ENCODE measurements at regions not wholly inside any gene's neighbourhood (a gene's known extent, or its start where the extent isn't known, plus 50 kb on each side); places are given as distances from the start of the nearest gene placed in this dataset.

DNA sequence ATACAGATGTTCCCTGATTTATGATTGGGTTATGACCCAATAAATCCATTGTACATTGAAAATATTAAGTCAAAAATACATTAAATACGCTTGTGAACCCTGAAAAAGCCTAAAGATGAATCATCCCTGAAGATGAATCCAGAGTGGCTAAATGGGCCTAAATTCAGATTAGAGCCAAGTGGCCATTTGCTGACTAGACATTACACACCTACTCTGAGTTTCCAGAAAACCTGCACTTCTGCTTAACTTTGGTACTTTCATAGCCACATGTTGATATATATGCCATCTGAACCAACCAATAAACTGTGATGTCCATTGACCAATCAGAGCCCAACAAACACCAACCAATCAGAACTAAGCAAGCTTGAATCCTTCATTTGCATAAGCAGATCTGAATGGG is 106.9 kb downstream of the WT1 start:
- in situ Hi-C loops (cut with MboI; ENCODE audit: low sequenced_read_pairs): loop anchor here (10.0 kb wide), 1 partner anchor 456 kb away; no protein-coding TSS in a partner anchor
- no peak for DNase-seq
- no peak overlapping the region for H3K18ac ChIP-seq (ENCODE audit: low read depth, low read length)
- no peak overlapping the region for H3K4me3 ChIP-seq (ENCODE audit: insufficient read depth, low read depth, low read length)
- no peaks in the 10 kb centered on the region for H3K36me3 ChIP-seq (ENCODE audit: control insufficient read depth, insufficient read depth, low read length)
- no peak overlapping the region for H4K5ac ChIP-seq (ENCODE audit: low read depth, low read length)
- no peak overlapping the region for H3K56ac ChIP-seq (ENCODE audit: extremely low read depth, insufficient read depth, low read length)
- no peaks in the 10 kb centered on the region for H3K9me1 ChIP-seq (ENCODE audit: insufficient read depth, low read length)
- H3K27ac ChIP-seq (ENCODE audit: insufficient read depth, low read length): no peak overlapping the region
- no peaks in the 10 kb centered on the region for H3K79me1 ChIP-seq (ENCODE audit: low read depth in 1 of 2, low read length in 2 of 2)
- no peak overlapping the region for H2BK20ac ChIP-seq (ENCODE audit: low read depth, low read length)
- H2BK15ac ChIP-seq (ENCODE audit: low read depth, low read length): no peak overlapping the region
- no peak overlapping the region for H2AK9ac ChIP-seq (replicated peaks; ENCODE audit: low read depth, low read length, poor library complexity)
- intact Hi-C loops (cut with micrococcal nuclease): loop anchor here (10.0 kb wide), 1 partner anchor 256 kb away; the partner anchor contains the start of gene EIF3M
- no peak overlapping the region for H3K14ac ChIP-seq (replicated peaks; ENCODE audit: low read depth, low read length)
- no peak overlapping the region for H2BK5ac ChIP-seq (ENCODE audit: low read depth, low read length, poor library complexity, severe bottlenecking)
- dilution Hi-C loops (cut with HindIII; ENCODE audit: low sequenced_read_pairs, unreplicated experiment): no loop called here
- no peak overlapping the region for H3K4ac ChIP-seq (ENCODE audit: low read depth, low read length)
- peaks cover 2% of the 10 kb centered on the region; the same call in 1 of the 2 replicates for H3K27me3 ChIP-seq (ENCODE audit: control insufficient read depth, insufficient read depth, low read length)
- no peak overlapping the region for H3K23ac ChIP-seq (ENCODE audit: low read depth, low read length)
- CTCF ChIA-PET: no interaction called here
- no peaks in the 10 kb centered on the region for H4K20me1 ChIP-seq (ENCODE audit: insufficient read depth, low read length)
- POLR2A ChIA-PET (ENCODE audit: unreplicated experiment): no interaction called here
- H4K91ac ChIP-seq (ENCODE audit: insufficient read depth, low read depth, low read length): no peak overlapping the region
- BruUV-seq (replicated peaks): no TSS peak
- H4K8ac ChIP-seq (ENCODE audit: low read depth in 2 of 2, low read length in 2 of 2): no peak overlapping the region
- H2AFZ ChIP-seq (replicated peaks; ENCODE audit: low read length, poor library complexity): no peak overlapping the region
- no peak overlapping the region for H2BK120ac ChIP-seq (ENCODE audit: low read depth, low read length)
- H3K9me3 ChIP-seq (ENCODE audit: control insufficient read depth, insufficient read depth, low read length): no peaks in the 10 kb centered on the region
- no peak for TF ChIP-seq RFX5 (IDR thresholded peaks at IDR 0.05; ENCODE audit: low read depth, low read length)
- peak; percentile 74 for TF ChIP-seq MAFK (IDR thresholded peaks at IDR 0.05; ENCODE audit: low read depth, low read length)
- TF ChIP-seq, protein P1, sequence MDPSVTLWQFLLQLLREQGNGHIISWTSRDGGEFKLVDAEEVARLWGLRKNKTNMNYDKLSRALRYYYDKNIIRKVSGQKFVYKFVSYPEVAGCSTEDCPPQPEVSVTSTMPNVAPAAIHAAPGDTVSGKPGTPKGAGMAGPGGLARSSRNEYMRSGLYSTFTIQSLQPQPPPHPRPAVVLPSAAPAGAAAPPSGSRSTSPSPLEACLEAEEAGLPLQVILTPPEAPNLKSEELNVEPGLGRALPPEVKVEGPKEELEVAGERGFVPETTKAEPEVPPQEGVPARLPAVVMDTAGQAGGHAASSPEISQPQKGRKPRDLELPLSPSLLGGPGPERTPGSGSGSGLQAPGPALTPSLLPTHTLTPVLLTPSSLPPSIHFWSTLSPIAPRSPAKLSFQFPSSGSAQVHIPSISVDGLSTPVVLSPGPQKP (IDR thresholded peaks at IDR 0.05; ENCODE audit: borderline replicate concordance, low read depth, low read length): no peak
- TF ChIP-seq MAZ (IDR thresholded peaks at IDR 0.05; ENCODE audit: borderline replicate concordance, low read depth, low read length): no peak
- no peak for TF ChIP-seq NFE2L2 (IDR thresholded peaks at IDR 0.05; ENCODE audit: low read depth, low read length)
- TF ChIP-seq, protein P2, sequence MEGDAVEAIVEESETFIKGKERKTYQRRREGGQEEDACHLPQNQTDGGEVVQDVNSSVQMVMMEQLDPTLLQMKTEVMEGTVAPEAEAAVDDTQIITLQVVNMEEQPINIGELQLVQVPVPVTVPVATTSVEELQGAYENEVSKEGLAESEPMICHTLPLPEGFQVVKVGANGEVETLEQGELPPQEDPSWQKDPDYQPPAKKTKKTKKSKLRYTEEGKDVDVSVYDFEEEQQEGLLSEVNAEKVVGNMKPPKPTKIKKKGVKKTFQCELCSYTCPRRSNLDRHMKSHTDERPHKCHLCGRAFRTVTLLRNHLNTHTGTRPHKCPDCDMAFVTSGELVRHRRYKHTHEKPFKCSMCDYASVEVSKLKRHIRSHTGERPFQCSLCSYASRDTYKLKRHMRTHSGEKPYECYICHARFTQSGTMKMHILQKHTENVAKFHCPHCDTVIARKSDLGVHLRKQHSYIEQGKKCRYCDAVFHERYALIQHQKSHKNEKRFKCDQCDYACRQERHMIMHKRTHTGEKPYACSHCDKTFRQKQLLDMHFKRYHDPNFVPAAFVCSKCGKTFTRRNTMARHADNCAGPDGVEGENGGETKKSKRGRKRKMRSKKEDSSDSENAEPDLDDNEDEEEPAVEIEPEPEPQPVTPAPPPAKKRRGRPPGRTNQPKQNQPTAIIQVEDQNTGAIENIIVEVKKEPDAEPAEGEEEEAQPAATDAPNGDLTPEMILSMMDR (conservative IDR thresholded peaks at IDR 0.05; ENCODE audit: low read depth, low read length): no peak
- TF ChIP-seq FOS (IDR thresholded peaks at IDR 0.05; ENCODE audit: low read depth, low read length): no peak
- no peak for TF ChIP-seq CHD1 (IDR thresholded peaks at IDR 0.05; ENCODE audit: low read depth, low read length)
- no peak for TF ChIP-seq MXI1 (IDR thresholded peaks at IDR 0.05; ENCODE audit: borderline replicate concordance, low read depth, low read length)
- no peak overlapping the region for H2AK5ac ChIP-seq (ENCODE audit: low read depth, low read length)
- no peaks in the 10 kb centered on the region for H3K4me1 ChIP-seq (ENCODE audit: control insufficient read depth, insufficient read depth, low read length)
- H3K9ac ChIP-seq (ENCODE audit: low read depth, low read length): no peak overlapping the region
- ATAC-seq (ENCODE audit: low read depth): no peak
- WGBS, 2 experiments (ENCODE audit: extremely low coverage in 2 of 2, insufficient read length in 1 of 2): no CpG with 5 or more reads among the region's 1 CpG
- H3K4me2 ChIP-seq (ENCODE audit: low read depth, low read length): no peak overlapping the region

Data from IMR-90 (cell line).